Brain microvascular endothelial cell (primary cell): ENCODE measurements at regions not wholly inside any gene's neighbourhood (a gene's known extent, or its start where the extent isn't known, plus 50 kb on each side); places are given as distances from the start of the nearest gene placed in this dataset.

ENCODE experiments used
- DNase-seq: peaks from one replicate; pipeline ENCODE4 v3.0.0-alpha.2; 2020
- H3K27ac ChIP-seq: fragments of 250-450 bp; sonication (Bioruptor Pico); 2 replicates; pipeline ENCODE4 v1.5.1; 2020; ENCODE audit warnings: mild to moderate bottlenecking, moderate library complexity
- H3K27me3 ChIP-seq: fragments of 250-450 bp; sonication (Bioruptor Pico); replicated peaks from 2 replicates; pipeline ENCODE4 v1.5.1; 2020; ENCODE audit warnings: mild to moderate bottlenecking
- H3K36me3 ChIP-seq: fragments of 250-450 bp; sonication (Bioruptor Pico); replicated peaks from 2 replicates; pipeline ENCODE4 v1.5.1; 2020; ENCODE audit warnings: mild to moderate bottlenecking
- H3K4me3 ChIP-seq: 2 replicates; pipeline ENCODE4 v1.5.1; 2011; ENCODE audit warnings: low read depth, mild to moderate bottlenecking, control low read depth, low read length, moderate library complexity
- CTCF ChIP-seq: IDR thresholded peaks from 2 replicates; pipeline ENCODE4 v1.5.1; 2011; ENCODE audit warnings: low read depth, mild to moderate bottlenecking, moderate library complexity, low read length, control low read depth, inconsistent platforms; ENCODE audit errors: missing control alignments
- in situ Hi-C: cut with HindIII; loops from 2 replicates; pipeline ENCODE4 v1.10.0; 2017; ENCODE audit warnings: low sequenced_read_pairs, low pct_ligation_motif_present

DNA sequence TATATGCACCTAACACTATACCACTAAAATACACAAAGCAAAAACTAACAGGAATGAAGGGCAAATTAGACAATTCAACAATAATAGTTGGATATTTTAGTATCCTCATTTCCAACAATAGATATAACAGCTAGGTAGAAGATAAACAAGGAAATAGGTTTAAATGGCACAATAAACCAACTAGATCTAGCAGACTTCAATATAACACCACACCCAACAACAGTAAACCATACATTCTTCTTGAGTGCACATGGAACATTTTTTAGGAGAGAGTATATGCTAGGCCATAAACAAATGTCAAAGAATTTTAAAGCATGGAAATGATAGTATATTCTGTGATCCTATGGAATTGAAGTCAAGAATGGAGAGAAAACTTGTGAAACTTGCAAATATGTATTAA lies 138.4 kb downstream of the NDUFA10 start:
- no peak for DNase-seq
- no peaks in the 10 kb centered on the region for H3K36me3 ChIP-seq
- in situ Hi-C loops: no loop called here
- no peak overlapping the region for H3K4me3 ChIP-seq
- H3K27ac ChIP-seq: no peak overlapping the region
- no peaks in the 10 kb centered on the region for H3K27me3 ChIP-seq
- no peak for TF ChIP-seq CTCF

DNA sequence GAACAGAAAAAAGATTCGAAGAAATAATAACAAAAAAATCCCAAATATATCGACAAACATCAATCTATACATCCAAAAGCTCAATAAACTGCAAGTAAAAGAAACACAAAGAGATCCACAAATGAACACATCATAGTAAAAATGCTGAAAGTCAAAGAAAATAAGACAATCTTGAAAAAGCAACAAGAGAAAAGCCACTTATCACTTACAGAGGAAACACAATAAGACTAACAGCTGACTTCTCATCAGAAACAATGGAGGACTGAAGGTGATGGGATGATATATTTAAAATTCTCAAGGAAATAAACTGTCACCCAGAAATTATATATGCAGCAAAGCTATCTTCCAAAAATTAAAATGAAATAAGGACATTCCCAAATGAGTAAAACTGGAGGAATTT lies 140.3 kb downstream of the NDUFA10 start:
- no peak overlapping the region for H3K27ac ChIP-seq
- in situ Hi-C loops: no loop called here
- TF ChIP-seq CTCF: no peak

DNA sequence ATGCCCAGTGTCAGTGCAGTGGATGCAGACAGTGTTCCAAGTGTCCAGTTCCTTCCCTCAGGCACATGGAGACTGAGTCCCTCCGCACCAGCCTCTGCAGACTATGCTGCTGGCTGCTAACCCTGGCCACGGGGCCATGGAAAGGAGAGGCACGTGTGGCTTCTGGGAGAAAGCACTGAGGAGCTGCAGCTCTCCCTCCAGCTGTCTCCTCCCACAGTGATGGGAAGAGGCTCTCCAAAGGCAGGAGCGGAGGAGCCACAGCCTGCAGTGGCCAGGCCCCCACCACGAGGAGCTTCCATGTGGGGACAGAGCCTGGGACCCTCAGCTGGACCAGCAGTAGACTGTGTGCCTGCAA lies 141.1 kb downstream of the NDUFA10 start:
- no peak for TF ChIP-seq CTCF
- Histone ChIP-seq H3K27ac (no peak overlapping the region), H3K36me3 (no peaks in the 10 kb centered on the region), H3K27me3 (no peaks in the 10 kb centered on the region), H3K4me3 (no peak overlapping the region)
- in situ Hi-C loops: no loop called here
- DNase-seq: no peak

More for the DNA sequence above, 140.3 kb downstream of the NDUFA10 start:
- Histone ChIP-seq H3K27me3 (no peaks in the 10 kb centered on the region), H3K36me3 (no peaks in the 10 kb centered on the region), H3K4me3 (no peak overlapping the region)
- no peak for DNase-seq

DNA sequence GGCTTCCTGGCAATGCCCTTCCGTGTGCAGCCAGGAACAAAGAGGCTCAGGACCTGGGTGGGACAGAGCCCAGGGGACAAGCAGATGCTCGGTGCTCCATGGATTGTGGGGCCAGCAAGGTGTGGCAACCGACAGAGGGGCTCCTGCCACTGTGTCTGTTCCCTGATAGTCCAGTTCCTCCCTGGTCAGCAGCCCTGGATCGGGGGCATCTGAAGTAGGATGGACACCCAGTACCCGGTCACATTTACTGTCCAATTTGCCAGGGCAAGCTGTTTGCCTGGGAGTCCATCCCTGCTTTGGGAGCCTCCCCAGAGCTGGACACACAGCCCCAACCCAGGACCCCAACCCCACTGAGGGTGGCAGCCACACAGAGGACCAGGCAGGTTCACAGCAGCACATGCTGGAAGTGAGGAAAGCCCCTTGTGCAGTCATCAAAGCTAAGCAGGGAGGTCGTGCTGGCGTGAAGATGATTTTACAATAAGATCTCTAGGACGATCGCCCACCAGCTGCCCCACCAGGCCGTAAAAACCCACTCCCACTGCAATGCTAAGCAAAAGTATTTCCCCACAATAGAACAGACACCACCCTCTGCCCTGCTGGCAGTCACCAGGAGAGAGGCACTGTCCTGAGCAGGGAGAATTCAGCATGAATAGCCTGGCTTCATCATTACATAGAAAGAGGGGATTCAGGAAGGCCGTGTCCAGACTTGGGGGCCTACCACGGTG lies 141.7 kb downstream of the NDUFA10 start:
- DNase-seq: no peak
- TF ChIP-seq CTCF: no peak
- in situ Hi-C loops: no loop called here

DNA sequence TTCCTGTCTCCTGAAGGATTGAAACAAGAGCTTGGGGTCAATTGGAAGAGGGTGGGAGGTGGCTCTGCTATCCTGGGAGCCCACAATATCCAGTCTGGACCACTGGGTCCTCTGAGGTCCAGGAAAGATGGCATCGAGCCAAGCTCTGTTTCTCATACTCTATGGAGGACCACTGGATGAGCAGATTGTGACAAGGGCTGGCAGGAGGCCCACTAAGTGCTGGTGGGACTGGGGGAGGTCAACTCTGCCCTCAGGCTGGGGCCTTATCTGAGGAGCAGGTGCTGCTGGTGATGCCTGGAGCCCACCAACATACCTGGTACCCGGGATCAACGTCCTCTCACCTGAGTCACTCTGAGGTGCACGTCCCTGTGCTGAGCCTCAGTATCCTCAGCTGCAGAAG lies 142.4 kb downstream of the NDUFA10 start:
- H3K4me3 ChIP-seq: no peak overlapping the region
- no peaks in the 10 kb centered on the region for H3K27me3 ChIP-seq
- no peak overlapping the region for H3K27ac ChIP-seq
- in situ Hi-C loops: no loop called here
- H3K36me3 ChIP-seq: no peaks in the 10 kb centered on the region
- no peak for DNase-seq
- TF ChIP-seq CTCF: no peak

More for the DNA sequence above, 141.7 kb downstream of the NDUFA10 start:
- Histone ChIP-seq H3K4me3 (no peak overlapping the region), H3K27ac (no peak overlapping the region), H3K36me3 (no peaks in the 10 kb centered on the region), H3K27me3 (no peaks in the 10 kb centered on the region)

GRCh38 chr2:239882331-239882732 lies 142.8 kb downstream of the NDUFA10 start:
- Histone ChIP-seq H3K27me3 (no peaks in the 10 kb centered on the region), H3K36me3 (no peaks in the 10 kb centered on the region), H3K27ac (no peak overlapping the region), H3K4me3 (no peak overlapping the region)
- no peak for DNase-seq
- TF ChIP-seq CTCF: peak; percentile 44
- in situ Hi-C loops: no loop called here
